Jurkat, Clone E6-1 (cell line): ENCODE measurements at regions not wholly inside any gene's neighbourhood (a gene's known extent, or its start where the extent isn't known, plus 50 kb on each side); places are given as distances from the start of the nearest gene placed in this dataset.
A peak's percentile ranks its signal among the peaks of the same experiment; 100 is the strongest.
"Not testable (repeated sequence)": the region's sequence is repeated elsewhere in the genome, so short reads cannot be mapped to it uniquely, and the experiment has no call there.

Experiments used
- DNase-seq: peaks from one replicate; pipeline ENCODE4 v3.0.0-alpha.2; 2011; ENCODE audit warnings: low read depth, low spot score
- H3K4me3 ChIP-seq: 2 replicates; pipeline ENCODE4 v1.5.1; 2011; ENCODE audit warnings: mild to moderate bottlenecking, low read length, control low read depth, moderate library complexity

DNA sequence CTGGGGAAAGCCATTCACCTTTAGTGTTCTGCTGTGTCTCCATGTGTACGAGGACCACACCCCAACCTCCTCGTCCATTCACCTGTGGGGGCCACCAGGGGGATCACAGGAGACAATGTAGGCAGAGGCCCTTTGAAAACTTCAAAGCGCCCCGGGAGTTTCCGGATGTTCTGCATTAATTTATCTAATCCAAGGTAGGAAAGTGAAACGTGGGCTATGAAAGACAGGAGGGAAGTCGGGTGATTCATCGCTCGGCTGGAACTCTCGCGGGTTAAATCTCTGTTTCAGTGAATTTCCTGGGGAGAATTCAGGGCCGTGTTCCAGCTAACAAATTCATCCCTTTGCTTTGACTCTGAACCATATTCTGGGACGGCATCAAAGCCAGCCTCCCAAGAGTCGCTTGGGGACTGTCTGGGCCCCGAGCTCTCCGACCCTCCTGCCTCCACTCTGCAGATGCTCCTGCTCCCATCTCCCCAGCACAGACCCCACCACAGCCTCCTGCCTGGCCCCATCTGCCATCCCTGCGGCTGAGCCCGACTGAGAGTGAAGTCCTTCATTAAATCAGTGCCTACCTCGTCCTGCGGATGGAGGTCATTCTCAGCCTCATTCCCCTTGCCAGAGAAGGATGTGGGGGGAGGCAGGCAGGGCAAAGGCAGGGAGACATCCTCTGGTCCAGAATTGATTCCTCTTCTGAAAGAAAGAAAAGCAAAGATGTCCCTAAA, 114.1 kb upstream of the CARD11 start:
- DNase-seq, result no peak
- H3K4me3 ChIP-seq, result no peak overlapping the region

DNA sequence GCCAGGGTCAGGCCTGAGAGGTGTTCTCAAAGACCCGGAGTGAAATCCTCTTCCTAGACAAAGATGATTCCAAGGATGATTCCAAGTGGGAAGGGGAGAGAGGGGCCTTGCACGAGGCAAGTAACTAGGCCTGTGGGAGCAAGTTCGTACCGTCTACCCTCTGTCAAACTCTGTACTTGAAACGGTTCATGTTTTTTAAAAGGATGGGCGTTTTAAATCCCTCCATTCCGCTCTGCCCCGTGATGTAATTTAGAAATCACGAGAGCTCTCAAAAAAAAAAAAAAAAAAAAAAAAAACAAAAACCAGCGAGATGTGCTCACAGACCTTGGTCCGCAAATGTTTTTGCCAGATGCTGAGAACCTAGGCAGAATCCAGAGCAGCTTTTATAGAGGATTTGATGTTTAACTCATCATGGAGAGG, 114.7 kb upstream of the CARD11 start:
- H3K4me3 ChIP-seq, result no peak overlapping the region
- DNase-seq, result no peak

DNA sequence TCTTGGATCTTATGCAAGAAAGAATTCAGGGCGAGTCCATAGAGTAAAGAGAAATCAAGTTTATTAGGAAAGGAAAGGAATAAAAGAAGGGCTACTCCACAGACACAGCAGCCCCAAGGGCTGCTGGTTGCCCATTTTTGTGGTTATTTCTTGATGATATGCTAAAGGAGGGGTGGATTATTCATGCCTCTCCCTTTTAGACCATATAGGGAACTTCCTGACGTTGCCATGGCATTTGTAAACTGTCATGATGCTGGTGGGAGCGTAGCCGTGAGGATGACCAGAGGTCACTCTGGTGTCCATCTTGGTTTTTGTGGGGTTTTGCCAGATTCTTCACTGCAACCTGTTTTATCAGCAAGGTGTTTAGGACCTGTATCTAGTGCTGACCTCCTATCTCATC, 115.4 kb upstream of the CARD11 start:
- DNase-seq, result no peak
- no peak overlapping the region for H3K4me3 ChIP-seq

DNA sequence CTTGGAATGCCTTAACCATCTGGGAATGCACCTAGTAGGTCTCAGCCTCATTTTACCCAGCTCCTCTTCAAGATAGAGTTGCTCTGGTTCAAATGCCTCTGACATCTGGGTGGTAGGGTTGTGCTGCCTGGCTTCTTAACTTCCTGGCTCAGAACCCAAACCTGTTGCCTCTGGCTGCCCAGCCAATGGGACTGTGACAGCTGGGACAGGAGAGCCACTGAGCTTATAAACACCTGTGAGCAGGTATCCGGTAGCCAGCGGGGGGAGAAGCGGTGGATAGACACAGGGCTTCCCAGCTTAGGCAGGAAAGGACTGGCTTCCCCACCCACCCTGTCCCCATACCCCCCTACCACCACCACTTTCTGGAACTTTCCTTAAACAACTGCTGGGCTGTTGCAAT, 115.8 kb upstream of the CARD11 start:
- DNase-seq, result no peak
- no peak overlapping the region for H3K4me3 ChIP-seq

DNA sequence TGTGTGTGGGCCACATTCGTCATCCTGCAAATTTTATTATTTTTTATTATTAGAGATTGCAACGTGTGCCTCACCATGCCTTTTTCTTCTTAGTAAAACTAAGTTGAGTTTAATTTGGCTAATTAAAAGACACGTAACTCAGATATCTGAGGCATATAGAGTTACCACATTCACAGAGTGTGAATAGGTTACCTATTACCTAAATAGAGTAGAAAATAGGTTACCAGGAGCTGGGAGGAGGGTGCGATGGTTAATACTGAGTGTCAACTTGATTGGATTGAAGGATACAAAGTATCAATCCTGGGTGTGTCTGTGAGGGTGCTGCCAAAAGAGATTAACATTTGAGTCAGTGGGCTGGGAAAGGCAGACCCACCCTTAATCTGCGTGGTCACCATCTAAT, 116.3 kb upstream of the CARD11 start:
- DNase-seq, H3K4me3 ChIP-seq: not testable (repeated sequence)

DNA sequence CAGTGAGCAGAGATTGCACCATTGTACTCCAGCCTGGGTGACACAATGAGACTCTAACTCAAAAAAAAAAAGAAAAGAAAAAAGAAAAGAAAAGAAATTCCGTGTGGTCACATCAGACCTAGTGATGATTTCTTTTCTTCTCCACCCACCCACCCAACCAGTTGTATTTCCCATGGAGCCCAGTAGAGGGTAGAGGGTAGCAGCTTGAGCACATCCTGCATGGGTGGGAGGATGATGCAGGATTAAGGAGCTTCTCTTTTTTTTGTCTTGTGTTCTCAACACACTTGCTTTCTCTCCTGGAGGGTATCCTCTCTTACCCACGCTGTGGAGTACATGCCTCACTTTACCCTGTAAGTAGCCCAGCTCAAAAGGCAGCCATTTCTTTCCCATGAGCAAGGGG, 118.6 kb upstream of the CARD11 start:
- H3K4me3 ChIP-seq, result no peak overlapping the region
- peak; percentile 22 for DNase-seq

DNA sequence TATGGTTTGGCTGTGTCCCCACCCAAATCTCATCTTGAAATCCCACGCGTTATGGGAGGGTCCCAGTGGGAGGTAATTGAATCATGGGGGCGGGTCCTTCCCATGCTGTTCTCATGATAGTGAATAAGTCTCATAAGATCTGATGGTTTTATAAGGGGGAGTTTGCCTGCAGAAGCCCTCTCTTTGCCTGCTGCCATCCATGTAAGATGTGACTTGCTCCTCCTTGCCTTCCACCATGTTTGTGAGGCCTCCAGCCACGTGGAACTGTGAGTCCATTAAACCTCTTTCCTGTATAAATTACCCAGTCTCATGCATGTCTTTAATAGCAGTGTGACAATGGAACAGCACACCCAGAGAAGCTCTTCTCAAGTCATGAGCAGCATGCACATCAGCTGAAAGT, 119.1 kb upstream of the CARD11 start:
- not testable (repeated sequence) for H3K4me3 ChIP-seq, DNase-seq

DNA sequence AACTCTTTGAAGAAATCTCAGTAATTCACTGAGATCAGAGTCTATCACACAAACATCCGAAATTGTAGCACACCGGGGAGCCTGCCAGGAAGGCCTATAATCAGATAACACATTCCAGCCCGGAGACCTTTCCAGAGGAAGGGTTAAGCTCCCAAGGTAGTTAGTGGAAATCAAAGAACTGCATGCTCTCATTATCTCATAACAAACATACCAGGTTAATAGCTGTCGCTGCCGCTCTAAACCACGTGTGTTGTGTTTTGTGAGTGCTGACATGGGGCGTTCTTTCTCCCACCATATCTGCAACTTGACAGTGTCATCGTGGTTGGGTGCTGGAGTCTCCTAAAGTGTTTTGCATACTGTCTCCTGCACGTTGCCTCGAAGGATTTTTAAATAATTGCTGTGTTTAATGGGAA, 120.7 kb upstream of the CARD11 start:
- DNase-seq, result no peak
- no peak overlapping the region for H3K4me3 ChIP-seq

DNA sequence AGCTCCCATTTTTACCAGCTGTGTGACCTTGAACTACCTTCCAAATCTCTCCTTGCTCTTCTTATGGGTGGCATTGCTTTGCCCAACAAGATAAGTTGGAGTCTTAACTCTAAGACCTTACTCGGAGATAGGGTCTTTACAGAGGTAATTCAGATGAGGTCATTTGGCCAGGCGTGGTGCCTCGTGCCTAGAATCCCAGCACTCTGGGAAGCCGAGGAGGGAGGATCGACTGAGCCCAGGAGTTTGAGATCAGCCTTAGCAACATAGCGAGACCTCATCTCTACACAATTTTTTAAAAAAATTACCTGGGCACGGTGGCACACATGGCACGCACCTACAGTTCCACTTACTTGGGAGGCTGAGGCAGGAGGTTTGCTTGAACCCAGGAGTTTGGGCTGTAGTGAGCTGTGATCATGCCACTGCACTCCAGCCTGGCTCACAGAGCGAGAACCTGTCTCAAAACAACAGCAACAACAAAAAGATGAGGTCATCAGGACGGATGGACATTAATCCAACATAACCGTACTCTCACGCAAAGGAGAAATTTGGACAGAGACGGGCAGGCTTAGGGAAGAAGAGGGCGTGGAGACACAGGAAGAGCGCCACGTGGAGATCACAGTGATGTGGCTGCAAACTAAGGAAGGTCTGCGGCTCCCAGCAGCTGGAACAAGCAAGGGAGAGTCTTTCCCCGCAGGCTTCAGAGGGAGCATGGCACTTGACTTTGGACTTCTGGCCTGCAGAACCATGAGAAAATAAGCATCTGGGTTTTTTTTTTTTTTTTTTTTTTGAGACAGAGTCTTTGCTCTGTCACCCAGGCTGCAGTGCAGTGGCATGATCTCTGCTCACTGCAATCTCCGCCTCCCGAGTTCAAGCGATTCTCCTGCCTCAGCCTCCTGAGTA, 122.3 kb upstream of the CARD11 start:
- DNase-seq, result no peak

DNA sequence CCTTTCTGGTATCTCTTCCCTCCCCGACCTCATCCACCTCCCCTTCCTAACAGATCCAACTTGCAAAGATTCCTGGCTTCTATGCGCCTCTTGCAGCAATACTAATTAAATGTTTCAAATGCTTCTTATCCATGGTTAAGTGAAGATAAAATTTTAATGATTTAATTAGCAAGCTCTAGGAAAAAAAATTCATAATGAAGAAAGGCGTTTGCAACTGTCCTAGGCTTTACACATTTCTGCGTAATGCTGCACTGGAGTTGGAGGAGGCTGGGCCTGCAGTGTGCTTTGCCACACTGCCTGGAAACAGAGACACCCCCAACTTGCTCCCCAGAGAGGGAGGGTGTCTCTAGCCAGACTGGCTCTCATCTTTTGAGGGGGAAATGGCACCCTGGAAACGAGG, 123.9 kb upstream of the CARD11 start:
- DNase-seq, result no peak
- no peak overlapping the region for H3K4me3 ChIP-seq

More for the DNA sequence above, 122.3 kb upstream of the CARD11 start:
- no peak overlapping the region for H3K4me3 ChIP-seq

DNA sequence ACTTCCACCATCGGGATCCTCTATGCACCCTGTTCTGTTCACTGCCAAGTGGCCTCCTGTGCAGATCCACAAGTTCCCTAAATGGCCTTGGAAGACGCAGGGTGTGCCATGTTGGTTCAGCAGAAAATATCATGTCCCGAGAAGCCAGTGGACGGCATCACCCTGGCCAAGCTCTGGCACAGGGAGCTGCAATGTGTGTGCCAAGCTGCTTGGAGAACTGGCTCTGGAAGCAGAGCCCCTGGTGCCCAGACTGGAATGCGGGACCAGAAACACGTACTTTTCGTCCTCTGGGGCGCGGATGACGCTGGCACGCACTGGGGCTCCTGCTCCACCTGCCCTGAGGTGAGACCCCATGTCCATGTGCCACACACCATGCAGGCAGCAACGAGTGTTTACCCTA, 124.7 kb upstream of the CARD11 start:
- H3K4me3 ChIP-seq, result no peak overlapping the region
- no peak for DNase-seq

DNA sequence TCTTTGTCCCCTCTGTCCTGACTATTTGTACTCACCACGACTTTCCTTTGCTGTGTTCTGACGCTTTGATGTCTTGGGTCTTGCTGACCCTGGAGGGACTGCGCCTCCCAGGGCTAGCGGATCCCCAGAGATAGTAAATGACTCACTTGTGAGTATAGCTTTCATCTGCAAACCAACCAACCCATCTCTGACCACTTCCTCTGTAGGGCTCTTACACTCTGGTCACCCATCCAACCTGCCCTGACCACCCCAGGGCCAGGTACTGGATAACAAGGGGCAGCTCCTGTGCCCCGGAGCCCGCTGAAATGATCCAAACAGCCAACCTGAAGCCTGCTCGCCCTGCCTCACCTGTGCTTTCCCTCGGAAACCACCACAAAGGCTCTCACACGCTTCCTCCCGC, 125.2 kb upstream of the CARD11 start:
- DNase-seq, result no peak
- no peak overlapping the region for H3K4me3 ChIP-seq

DNA sequence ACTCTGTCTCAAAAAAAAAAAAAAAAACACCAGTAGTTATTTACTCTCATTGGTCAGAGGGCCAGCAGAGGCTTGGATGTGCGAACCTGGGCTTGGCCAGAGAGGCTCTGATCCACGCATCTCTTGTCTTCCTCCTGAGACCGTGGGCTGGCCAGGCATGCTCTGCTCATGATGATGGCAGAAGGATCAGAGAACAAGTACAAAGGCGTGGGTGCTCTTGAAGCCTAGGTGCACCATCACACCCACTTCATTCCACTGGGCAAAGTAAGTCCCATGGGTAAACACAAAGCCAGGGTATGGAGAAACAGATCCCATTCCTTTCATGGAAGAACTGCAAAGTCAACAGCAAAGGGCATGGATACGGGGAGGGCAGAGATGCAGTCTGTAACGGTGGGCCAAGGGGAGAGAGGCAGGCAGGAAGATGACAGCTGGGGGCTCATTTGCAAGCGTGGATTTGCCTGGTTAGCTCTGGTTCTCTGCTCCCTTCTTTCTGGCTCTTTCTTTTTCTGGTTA, 128.2 kb upstream of the SDK1 start:
- H3K4me3 ChIP-seq, result no peak overlapping the region
- no peak for DNase-seq

DNA sequence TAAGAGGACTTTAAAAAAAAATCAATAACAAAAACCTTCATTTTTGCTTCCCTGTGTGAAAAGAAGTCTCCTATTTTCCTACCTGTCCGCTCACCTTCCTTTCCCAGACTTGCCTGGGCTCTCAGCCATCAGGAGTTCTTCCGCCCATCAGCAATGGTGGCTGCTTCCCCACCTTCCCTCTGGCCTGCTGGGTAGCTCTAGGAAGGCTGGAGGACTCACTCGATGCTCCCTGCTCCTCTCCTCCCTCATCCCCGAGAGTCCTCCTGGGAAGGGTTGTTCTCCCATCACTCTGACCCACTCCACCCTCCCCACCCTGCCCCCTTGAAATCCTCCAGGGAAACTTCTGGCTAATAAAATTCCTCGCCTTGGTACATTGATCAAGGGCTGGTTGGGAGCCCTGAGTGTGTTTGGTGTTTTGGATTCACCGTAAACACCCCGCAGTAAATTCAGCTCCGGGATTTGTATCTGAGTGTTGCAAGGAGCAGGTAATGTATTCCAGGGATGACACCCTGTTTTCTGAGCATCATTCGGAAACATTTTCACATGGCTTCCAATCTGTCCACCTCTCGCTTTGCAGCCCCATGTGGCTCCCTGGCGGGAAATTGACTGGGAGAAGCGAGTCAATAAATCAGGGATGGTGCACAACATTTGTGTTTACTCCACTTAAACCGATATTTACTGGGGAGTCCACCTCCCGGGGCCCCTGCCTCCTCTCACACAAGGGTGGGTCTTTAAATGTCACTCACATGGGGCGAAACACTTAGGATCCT, 126.4 kb upstream of the SDK1 start:
- no peak overlapping the region for H3K4me3 ChIP-seq
- DNase-seq, result no peak

DNA sequence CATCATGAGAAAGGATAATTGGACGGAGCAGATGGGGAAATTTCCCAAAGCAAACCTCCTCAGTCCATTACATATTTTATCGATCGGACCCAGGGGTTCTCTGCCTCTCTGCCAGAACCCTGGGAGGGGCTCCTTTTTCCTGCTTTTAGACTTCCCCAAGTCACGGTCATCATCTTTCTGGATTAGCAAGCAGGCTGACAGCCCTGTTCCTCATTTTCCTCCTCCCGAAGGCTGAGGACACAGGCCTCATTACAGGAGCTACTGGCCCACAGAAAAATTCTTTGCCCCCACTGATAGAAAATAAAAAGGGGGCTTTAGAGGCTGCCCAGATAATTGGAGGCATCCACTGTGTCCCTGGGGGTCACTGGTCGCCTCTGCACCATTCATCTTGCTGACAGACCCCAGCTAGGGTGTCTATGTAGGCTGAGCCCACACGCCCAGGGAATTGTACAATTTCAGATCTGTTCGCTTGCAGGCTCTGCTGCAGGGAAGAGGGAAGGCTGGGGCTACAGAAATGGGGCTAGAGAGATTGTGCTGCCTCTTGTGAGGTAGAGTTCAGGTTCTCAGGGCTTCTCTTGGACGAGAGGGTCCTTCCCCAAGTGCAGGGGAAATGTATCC, 125.7 kb upstream of the SDK1 start:
- DNase-seq, result no peak
- H3K4me3 ChIP-seq, result no peak overlapping the region

DNA sequence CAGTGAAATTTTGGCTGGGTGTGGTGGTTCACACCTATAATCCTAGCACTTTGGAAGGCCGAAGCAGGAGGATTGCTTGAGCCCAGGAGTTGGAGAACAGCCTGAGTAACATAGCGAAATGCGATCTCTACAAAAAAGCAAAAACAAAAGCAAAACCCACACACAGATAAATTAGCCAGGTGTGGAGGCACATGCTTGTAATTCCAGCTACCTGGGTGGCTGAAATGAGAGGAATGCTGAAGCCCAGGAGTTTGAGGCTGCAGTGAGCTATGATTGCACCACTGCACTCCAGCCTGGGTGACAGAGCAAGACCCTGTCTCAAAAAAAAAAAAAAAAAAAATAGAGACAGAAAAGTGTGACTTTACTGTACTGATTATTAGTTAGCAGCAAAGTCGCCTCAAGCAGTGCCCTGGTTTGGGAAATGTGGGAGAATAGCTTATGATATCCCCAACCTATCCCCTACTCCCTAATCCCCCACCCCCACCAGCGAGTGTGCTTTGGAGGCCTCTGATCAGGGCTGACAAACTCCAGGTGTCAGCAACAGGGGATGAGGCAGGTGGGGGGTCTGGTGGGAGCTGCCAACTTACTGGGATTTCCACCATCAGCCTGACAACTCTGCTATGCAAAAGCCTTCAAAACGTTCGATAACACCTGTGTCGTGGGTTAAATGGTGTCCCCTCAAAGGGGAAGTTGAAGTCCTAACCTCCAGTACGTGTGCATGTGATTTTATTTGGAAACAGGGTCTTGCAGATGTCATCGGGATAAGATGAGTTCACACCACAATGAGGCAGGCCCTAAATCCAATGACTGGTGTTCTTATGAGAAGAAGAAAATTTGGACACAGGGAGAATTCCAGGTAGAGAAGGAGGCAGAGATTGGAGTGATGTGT, 124.7 kb upstream of the SDK1 start:
- no peak for DNase-seq
- no peak overlapping the region for H3K4me3 ChIP-seq

DNA sequence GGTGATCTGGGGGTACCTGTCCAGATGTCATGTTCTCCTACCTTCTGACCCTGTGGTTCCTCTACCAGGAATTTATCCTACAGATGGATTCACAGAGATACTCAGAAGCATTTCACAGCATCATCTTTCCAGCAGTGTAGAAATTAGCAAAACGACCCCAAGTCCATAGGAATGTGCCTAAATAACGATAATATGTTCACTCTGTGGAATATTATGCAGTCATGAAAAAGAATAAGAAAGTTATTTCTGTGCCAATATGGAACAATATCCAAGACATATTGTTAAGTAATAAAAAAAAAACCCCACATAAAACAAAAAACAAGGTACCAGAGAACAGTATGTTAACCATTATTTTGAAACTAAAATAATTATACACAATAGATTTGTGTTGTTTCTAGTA, 123.8 kb upstream of the SDK1 start:
- DNase-seq, result no peak
- H3K4me3 ChIP-seq, result no peak overlapping the region

DNA sequence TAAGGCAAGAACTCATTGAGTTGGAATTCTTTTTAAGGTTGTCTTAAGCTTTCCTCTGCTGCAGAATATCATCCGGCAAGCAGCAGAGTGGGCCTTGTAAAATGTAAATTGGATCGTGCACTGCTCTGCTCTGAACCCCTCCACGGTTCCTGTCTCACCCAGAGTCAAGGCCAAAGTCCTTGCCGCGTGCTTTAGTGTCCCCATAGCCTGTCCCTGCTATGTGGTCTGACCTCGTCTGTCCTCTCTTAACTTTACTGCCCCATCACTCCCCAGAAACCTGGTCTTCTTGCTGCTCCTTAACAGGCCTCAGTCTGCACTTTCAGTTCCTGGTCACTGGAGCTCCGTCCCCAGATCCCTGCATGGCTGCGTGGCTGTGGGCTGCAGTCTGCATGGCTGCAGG, 121.6 kb upstream of the SDK1 start:
- no peak for DNase-seq
- no peak overlapping the region for H3K4me3 ChIP-seq
